Neural cell (in vitro differentiated cells): ENCODE measurements at regions not wholly inside any gene's neighbourhood (a gene's known extent, or its start where the extent isn't known, plus 50 kb on each side); places are given as distances from the start of the nearest gene placed in this dataset.

Experiments used
- EP300 ChIP-seq: fragments of 450-650 bp; conservative IDR thresholded peaks from 2 replicates; pipeline ENCODE4 v1.6.1; 2014; ENCODE audit warnings: antibody characterized with exemption, mild to moderate bottlenecking, moderate library complexity; ENCODE audit not compliant: poor library complexity, severe bottlenecking
- EZH2 ChIP-seq: fragments of 200-600, 300-800 bp; shearing (Covaris generic), sonication (generic); IDR thresholded peaks from 2 replicates; pipeline ENCODE4 v1.6.1; 2014; ENCODE audit warnings: antibody characterized with exemption, low read length, borderline replicate concordance, mild to moderate bottlenecking; ENCODE audit not compliant: insufficient read depth, poor library complexity, severe bottlenecking
- POLR2AphosphoS5 ChIP-seq: IDR thresholded peaks from 2 replicates; pipeline ENCODE4 v1.6.1; 2012
- RAD21 ChIP-seq: fragments of 450-650 bp; conservative IDR thresholded peaks from 2 replicates; pipeline ENCODE4 v1.6.1; 2014; ENCODE audit warnings: antibody characterized with exemption, mild to moderate bottlenecking, moderate library complexity
- REST ChIP-seq: IDR thresholded peaks from 2 replicates; pipeline ENCODE4 v1.6.1; 2012; ENCODE audit warnings: borderline replicate concordance
- SMC3 ChIP-seq: fragments of 450-650 bp; conservative IDR thresholded peaks from 2 replicates; pipeline ENCODE4 v1.6.1; 2014; ENCODE audit warnings: antibody characterized with exemption, mild to moderate bottlenecking, moderate library complexity; ENCODE audit not compliant: poor library complexity
- TAF1 ChIP-seq: IDR thresholded peaks from 2 replicates; pipeline ENCODE4 v1.6.1; 2012; ENCODE audit warnings: low read depth
- TF ChIP-seq, protein P1 (sequence below): fragments of 450-650 bp; IDR thresholded peaks from 2 replicates; pipeline ENCODE4 v1.5.1; 2014; ENCODE audit warnings: antibody characterized with exemption, mild to moderate bottlenecking, moderate library complexity; ENCODE audit not compliant: poor library complexity, severe bottlenecking

- no peak for TF ChIP-seq REST
- TF ChIP-seq POLR2AphosphoS5, result no peak
- TF ChIP-seq, protein P1, sequence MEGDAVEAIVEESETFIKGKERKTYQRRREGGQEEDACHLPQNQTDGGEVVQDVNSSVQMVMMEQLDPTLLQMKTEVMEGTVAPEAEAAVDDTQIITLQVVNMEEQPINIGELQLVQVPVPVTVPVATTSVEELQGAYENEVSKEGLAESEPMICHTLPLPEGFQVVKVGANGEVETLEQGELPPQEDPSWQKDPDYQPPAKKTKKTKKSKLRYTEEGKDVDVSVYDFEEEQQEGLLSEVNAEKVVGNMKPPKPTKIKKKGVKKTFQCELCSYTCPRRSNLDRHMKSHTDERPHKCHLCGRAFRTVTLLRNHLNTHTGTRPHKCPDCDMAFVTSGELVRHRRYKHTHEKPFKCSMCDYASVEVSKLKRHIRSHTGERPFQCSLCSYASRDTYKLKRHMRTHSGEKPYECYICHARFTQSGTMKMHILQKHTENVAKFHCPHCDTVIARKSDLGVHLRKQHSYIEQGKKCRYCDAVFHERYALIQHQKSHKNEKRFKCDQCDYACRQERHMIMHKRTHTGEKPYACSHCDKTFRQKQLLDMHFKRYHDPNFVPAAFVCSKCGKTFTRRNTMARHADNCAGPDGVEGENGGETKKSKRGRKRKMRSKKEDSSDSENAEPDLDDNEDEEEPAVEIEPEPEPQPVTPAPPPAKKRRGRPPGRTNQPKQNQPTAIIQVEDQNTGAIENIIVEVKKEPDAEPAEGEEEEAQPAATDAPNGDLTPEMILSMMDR, result no peak
- no peak for TF ChIP-seq RAD21
- no peak for TF ChIP-seq EZH2
- no peak for TF ChIP-seq SMC3
- TF ChIP-seq EP300, result no peak
- no peak for TF ChIP-seq TAF1
Observed at GRCh38 chr5:156169495-156169894, 157.5 kb upstream of the SGCD start.
